HCT116 (cell line): ENCODE measurements at regions not wholly inside any gene's neighbourhood (a gene's known extent, or its start where the extent isn't known, plus 50 kb on each side); places are given as distances from the start of the nearest gene placed in this dataset.

Experiments
- ATAC-seq: fragments of 200-7000 bp; cut with Tn5 transposase; 2 replicates; pipeline ENCODE4 v1.9.1; 2020; ENCODE audit warnings: mild to moderate bottlenecking, moderate library complexity
- BruUV-seq: library from RNA; stranded (reverse); fragments of 400-500 nt; replicated peaks from 2 replicates; lab custom pipeline; 2021; lab: Mats Ljungman, UMichigan
- CTCF ChIA-PET: fragments of 300-600 bp; sonication (Branson Sonifier 250); formaldehyde crosslinking; loops from one replicate; lab custom pipeline; 2021; ENCODE audit warnings: antibody characterized with exemption; lab: Charles Lee
- POLR2A ChIA-PET: fragments of 300-600, 350-600 bp; sonication (Branson Sonifier 250); formaldehyde crosslinking; loops from one replicate; lab custom pipeline; 2021; ENCODE audit warnings: antibody characterized with exemption; lab: Charles Lee
- RAD21 ChIA-PET, 2 experiments: fragments of 300-600 bp; sonication (Branson Sonifier 250); formaldehyde crosslinking; loops; one replicate each; lab custom pipeline; 2023; ENCODE audit warnings: low total read pairs in 2 of 2; ENCODE audit not compliant: uncharacterized antibody in 2 of 2, unreplicated experiment in 2 of 2, low non-redundant PET in 1 of 2; lab: Charles Lee
- DNase-seq: peaks from one replicate; pipeline ENCODE4 v3.0.0-alpha.2; 2010; ENCODE audit warnings: low read depth, low spot score
- H2AFZ ChIP-seq: fragments of 200-600 bp; shearing (Covaris generic), sonication (generic); 2 replicates; pipeline ENCODE4 v1.6.1; 2017; ENCODE audit warnings: low read depth, mixed run types, mixed read lengths, antibody characterized with exemption, low read length; ENCODE audit not compliant: poor library complexity, severe bottlenecking
- H3K27ac ChIP-seq: 2 replicates; pipeline ENCODE4 v1.5.1; 2012; ENCODE audit warnings: low read depth, low read length
- H3K27me3 ChIP-seq: fragments of 200-600 bp; sonication (generic); 2 replicates; pipeline ENCODE4 v1.6.1; 2016; ENCODE audit warnings: mixed run types, low read length, mixed read lengths; ENCODE audit not compliant: insufficient read depth
- H3K36me3 ChIP-seq, 2 experiments: fragments of 200-500 bp in 1 of 2; fragments of 200-600 bp in 1 of 2; sonication (Bioruptor generic) in 1 of 2; sonication (generic) in 1 of 2; 2 replicates each; pipeline versions ENCODE4 v1.5.1 to v1.6.1; 2014 to 2016; ENCODE audit warnings: low read length in 2 of 2, inconsistent platforms in 1 of 2, mixed read lengths in 1 of 2, mixed run types in 1 of 2; ENCODE audit not compliant: insufficient read depth in 2 of 2, control insufficient read depth in 1 of 2
- H3K4me1 ChIP-seq, 2 experiments: fragments of 200-600 bp in 1 of 2; sonication (generic) in 1 of 2; 2 replicates each; pipeline versions ENCODE4 v1.5.1 to v1.6.1; 2012 to 2017; ENCODE audit warnings: low read length in 2 of 2, inconsistent platforms in 1 of 2, mild to moderate bottlenecking in 1 of 2, mixed read lengths in 1 of 2, mixed run types in 1 of 2, moderate library complexity in 1 of 2; ENCODE audit not compliant: insufficient read depth in 2 of 2, control insufficient read depth in 1 of 2
- H3K4me2 ChIP-seq: fragments of 200-600 bp; sonication (generic); 2 replicates; pipeline ENCODE4 v1.6.1; 2017; ENCODE audit warnings: mixed run types, low read length, mixed read lengths
- H3K4me3 ChIP-seq, 2 experiments: fragments of 200-600 bp in 1 of 2; sonication (generic) in 1 of 2; replicated peaks in 1 of 2; 2 replicates each; pipeline ENCODE4 v1.5.1; 2011 to 2016; ENCODE audit warnings: low read length in 2 of 2, control low read depth in 1 of 2, low read depth in 1 of 2, mild to moderate bottlenecking in 1 of 2, mixed read lengths in 1 of 2, mixed run types in 1 of 2
- H3K79me2 ChIP-seq: fragments of 200-600 bp; sonication (generic); 2 replicates; pipeline ENCODE4 v1.6.1; 2017; ENCODE audit warnings: mild to moderate bottlenecking, mixed run types, low read length, moderate library complexity, mixed read lengths; ENCODE audit not compliant: insufficient read depth
- H3K9ac ChIP-seq: fragments of 200-600 bp; sonication (generic); 2 replicates; pipeline ENCODE4 v1.6.1; 2016; ENCODE audit warnings: low read length, mixed read lengths
- H3K9me2 ChIP-seq: fragments of 200-600 bp; sonication (generic), shearing (Covaris generic); 2 replicates; pipeline ENCODE4 v1.6.1; 2017; ENCODE audit warnings: mixed run types, mild to moderate bottlenecking, moderate library complexity; ENCODE audit not compliant: insufficient read depth
- H3K9me3 ChIP-seq, 2 experiments: fragments of 200-500 bp in 1 of 2; fragments of 200-600 bp in 1 of 2; sonication (Bioruptor generic) in 1 of 2; sonication (generic) in 1 of 2; 2 replicates each; pipeline ENCODE4 v1.6.1; 2014 to 2017; ENCODE audit warnings: low read length in 2 of 2, mixed read lengths in 2 of 2, inconsistent platforms in 1 of 2, low read depth in 1 of 2, mild to moderate bottlenecking in 1 of 2, mixed run types in 1 of 2, moderate library complexity in 1 of 2; ENCODE audit not compliant: control insufficient read depth in 1 of 2, insufficient read depth in 1 of 2
- H4K20me1 ChIP-seq: fragments of 200-600 bp; sonication (generic), shearing (Covaris generic); 2 replicates; pipeline ENCODE4 v1.6.1; 2017; ENCODE audit warnings: mixed run types, mild to moderate bottlenecking, moderate library complexity; ENCODE audit not compliant: insufficient read depth
- CEBPB ChIP-seq: IDR thresholded peaks from 2 replicates; pipeline ENCODE4 v1.6.1; 2012; ENCODE audit warnings: low read depth
- CTCF ChIP-seq, 3 experiments: fragments of 200-600 bp in 1 of 3; sonication (generic) in 1 of 3; IDR thresholded peaks in 2 of 3; conservative IDR thresholded peaks in 1 of 3; 2 replicates each; pipeline ENCODE4 v1.5.1; 2012 to 2017; ENCODE audit warnings: low read depth in 2 of 3, low read length in 2 of 3, antibody characterized with exemption in 1 of 3, borderline replicate concordance in 1 of 3, control low read depth in 1 of 3, mild to moderate bottlenecking in 1 of 3, mixed read lengths in 1 of 3, mixed run types in 1 of 3, moderate library complexity in 1 of 3; ENCODE audit not compliant: insufficient read depth in 1 of 3
- EZH2 ChIP-seq: fragments of 200-600 bp; sonication (generic); IDR thresholded peaks from 2 replicates; pipeline ENCODE4 v1.6.1; 2017; ENCODE audit warnings: antibody characterized with exemption, mixed run types
- EZH2phosphoT487 ChIP-seq: fragments of 200-600 bp; IDR thresholded peaks from 2 replicates; pipeline ENCODE4 v1.6.1; 2018; ENCODE audit warnings: antibody characterized with exemption, borderline replicate concordance
- JUND ChIP-seq: IDR thresholded peaks from 2 replicates; pipeline ENCODE4 v1.6.1; 2012
- POLR2A ChIP-seq: IDR thresholded peaks from 2 replicates; pipeline ENCODE4 v1.7.0; 2011; ENCODE audit warnings: borderline replicate concordance; ENCODE audit not compliant: insufficient read depth, insufficient read length; ENCODE audit errors: extremely low read depth
- POLR2AphosphoS5 ChIP-seq: IDR thresholded peaks from 2 replicates; pipeline ENCODE4 v1.6.1; 2011; ENCODE audit warnings: mild to moderate bottlenecking, low read depth, low read length, moderate library complexity
- RAD21 ChIP-seq: IDR thresholded peaks from 2 replicates; pipeline ENCODE4 v1.6.1; 2012; ENCODE audit warnings: low read depth, mild to moderate bottlenecking
- SP1 ChIP-seq: IDR thresholded peaks from 2 replicates; pipeline ENCODE4 v1.6.1; 2012; ENCODE audit warnings: low read depth
- SRF ChIP-seq: IDR thresholded peaks from 2 replicates; pipeline ENCODE4 v1.6.1; 2012; ENCODE audit warnings: low read depth
- TCF7L2 ChIP-seq: IDR thresholded peaks from 2 replicates; pipeline ENCODE4 v1.7.0; 2011; ENCODE audit warnings: borderline replicate concordance, inconsistent platforms; ENCODE audit not compliant: insufficient read depth, insufficient read length; ENCODE audit errors: extremely low read depth
- YY1 ChIP-seq: IDR thresholded peaks from 2 replicates; pipeline ENCODE4 v1.6.1; 2011; ENCODE audit warnings: low read length, low read depth, moderate library complexity, mild to moderate bottlenecking; ENCODE audit not compliant: insufficient replicate concordance; ENCODE audit errors: extremely low read depth
- ZBTB33 ChIP-seq: IDR thresholded peaks from 2 replicates; pipeline ENCODE4 v1.6.1; 2011; ENCODE audit warnings: mild to moderate bottlenecking, low read length, moderate library complexity; ENCODE audit not compliant: insufficient replicate concordance; ENCODE audit errors: extremely low read depth
- ZFX ChIP-seq: fragments of 450-650 bp; IDR thresholded peaks from 2 replicates; pipeline ENCODE4 v1.6.1; 2017
- intact Hi-C: fragments of 100-400 bp; cut with micrococcal nuclease; formaldehyde crosslinking; loops from 2 replicates; pipeline ENCODE4 v1.10.0; 2022
- TF ChIP-seq, protein P1 (sequence below): IDR thresholded peaks from 2 replicates; pipeline ENCODE4 v1.6.1; 2012
- TF ChIP-seq, protein P2 (sequence below): IDR thresholded peaks from 2 replicates; pipeline ENCODE4 v1.6.1; 2012

DNA sequence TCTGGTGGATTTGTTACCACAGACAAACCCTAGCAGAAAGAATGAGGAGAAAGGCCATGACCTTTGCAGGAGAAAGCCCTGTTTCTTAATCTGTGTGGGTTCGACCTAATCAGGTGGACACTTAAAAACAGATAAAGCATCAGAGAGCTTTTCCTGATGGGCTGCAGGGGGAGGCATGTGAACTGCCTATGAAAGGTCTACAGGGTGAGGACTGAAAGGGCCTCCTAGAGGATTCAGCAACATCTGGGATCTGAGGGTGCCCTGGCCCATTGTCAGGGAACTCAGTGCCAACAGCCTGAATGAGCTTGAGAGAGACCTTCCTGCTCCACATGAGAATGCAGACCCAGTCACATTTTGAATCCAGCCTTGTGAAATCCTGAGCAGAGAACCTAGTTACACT, 178.8 kb upstream of the DDHD1 start:
- no peak for TF ChIP-seq POLR2AphosphoS5
- TF ChIP-seq RAD21, result peak; percentile 20; the same call in 1 of the 2 replicates
- Histone ChIP-seq H3K79me2 (no peaks in the 10 kb centered on the region), H3K4me2 (no peak overlapping the region), H3K4me3 (no peak overlapping the region), H3K27ac (no peak overlapping the region), H3K27me3 (no peaks in the 10 kb centered on the region), H3K36me3 (no peaks in the 10 kb centered on the region), H4K20me1 (no peaks in the 10 kb centered on the region), H2AFZ (no peak overlapping the region), H3K4me1 (peaks cover 0 to 18% of the 10 kb centered on the region in 2 experiments; a peak in 2 of 4 replicates), H3K9ac (no peak overlapping the region), H3K9me3 (no peaks in the 10 kb centered on the region), H3K9me2 (no peaks in the 10 kb centered on the region)
- ATAC-seq, result no peak
- ChIA-PET RAD21 (no interaction called here), CTCF (no interaction called here), POLR2A (no interaction called here)
- no peak for DNase-seq
- intact Hi-C loops, result no loop called here
- no TSS peak for BruUV-seq

GRCh38 chr14:53331247-53331646, 178.1 kb upstream of the DDHD1 start:
- H3K27ac ChIP-seq, result no peak overlapping the region
- H3K79me2 ChIP-seq, result no peaks in the 10 kb centered on the region
- ChIA-PET POLR2A (no interaction called here), CTCF (no interaction called here), RAD21 (no interaction called here)
- no peaks in the 10 kb centered on the region for H3K9me3 ChIP-seq
- H4K20me1 ChIP-seq, result no peaks in the 10 kb centered on the region
- no peak for DNase-seq
- no TSS peak for BruUV-seq
- H3K9ac ChIP-seq, result no peak overlapping the region
- intact Hi-C loops, result no loop called here
- no peaks in the 10 kb centered on the region for H3K27me3 ChIP-seq
- H3K9me2 ChIP-seq, result no peaks in the 10 kb centered on the region
- H3K4me3 ChIP-seq, result no peak overlapping the region
- ATAC-seq, result peak; percentile 49; the same call in 1 of the 2 replicates
- H3K36me3 ChIP-seq, result no peaks in the 10 kb centered on the region
- H3K4me1 ChIP-seq, result peaks cover 0 to 18% of the 10 kb centered on the region in 2 experiments; a peak in 2 of 4 replicates
- H2AFZ ChIP-seq, result no peak overlapping the region
- no peak overlapping the region for H3K4me2 ChIP-seq
- no peak for TF ChIP-seq SRF
- no peak for TF ChIP-seq RAD21
- TF ChIP-seq SP1, result no peak
- TF ChIP-seq EZH2phosphoT487, result no peak
- TF ChIP-seq, protein P1, sequence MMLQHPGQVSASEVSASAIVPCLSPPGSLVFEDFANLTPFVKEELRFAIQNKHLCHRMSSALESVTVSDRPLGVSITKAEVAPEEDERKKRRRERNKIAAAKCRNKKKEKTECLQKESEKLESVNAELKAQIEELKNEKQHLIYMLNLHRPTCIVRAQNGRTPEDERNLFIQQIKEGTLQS, result no peak
- TF ChIP-seq, protein P2, sequence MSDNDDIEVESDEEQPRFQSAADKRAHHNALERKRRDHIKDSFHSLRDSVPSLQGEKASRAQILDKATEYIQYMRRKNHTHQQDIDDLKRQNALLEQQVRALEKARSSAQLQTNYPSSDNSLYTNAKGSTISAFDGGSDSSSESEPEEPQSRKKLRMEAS, result no peak
- TF ChIP-seq EZH2, result no peak
- TF ChIP-seq POLR2A, result no peak
- TF ChIP-seq JUND, result no peak
- TF ChIP-seq CEBPB, result no peak
- no peak for TF ChIP-seq YY1
- no peak for TF ChIP-seq TCF7L2
- no peak for TF ChIP-seq CTCF (IDR thresholded peaks at IDR 0.05 in 2 of 3, conservative IDR thresholded peaks at IDR 0.05 in 1 of 3; ENCODE audit: borderline replicate concordance in 1 of 3, insufficient read depth in 1 of 3, low read depth in 2 of 3, low read length in 2 of 3)
- no peak for TF ChIP-seq ZFX
- TF ChIP-seq ZBTB33, result no peak
